ELR (cell line): ENCODE measurements at regions not wholly inside any gene's neighbourhood (a gene's known extent, or its start where the extent isn't known, plus 50 kb on each side); places are given as distances from the start of the nearest gene placed in this dataset.
A peak's percentile ranks its signal among the peaks of the same experiment; 100 is the strongest.

Source experiments
- DNase-seq: peaks from one replicate; pipeline ENCODE4 v3.0.0-alpha.2; 2015; ENCODE audit warnings: low read depth

GRCh38 chr7:25557379-25557917 lies 329.2 kb upstream of the NPVF start:
- DNase-seq: no peak

- no peak for DNase-seq
Observed at GRCh38 chr7:25557930-25558329, 329.6 kb upstream of the NPVF start.

GRCh38 chr7:25558605-25559004 lies 330.3 kb upstream of the NPVF start:
- DNase-seq: no peak

- no peak for DNase-seq
Observed at GRCh38 chr7:25559581-25560367, 331.5 kb upstream of the NPVF start.

GRCh38 chr7:25562673-25563182 lies 334.4 kb upstream of the NPVF start:
- DNase-seq: no peak

- DNase-seq: no peak
Observed at GRCh38 chr7:25565002-25565401, 336.7 kb upstream of the NPVF start.

GRCh38 chr7:25565949-25566348 lies 337.7 kb upstream of the NPVF start:
- peak; percentile 70 for DNase-seq

GRCh38 chr7:25567430-25567829 lies 339.1 kb upstream of the NPVF start:
- DNase-seq: peak; percentile 2

GRCh38 chr7:25569765-25570164 lies 341.5 kb upstream of the NPVF start:
- DNase-seq: no peak

GRCh38 chr7:25572423-25572822 lies 344.1 kb upstream of the NPVF start:
- no peak for DNase-seq

- DNase-seq: no peak
Observed at GRCh38 chr7:25574828-25575227, 346.5 kb upstream of the NPVF start.

- no peak for DNase-seq
Observed at GRCh38 chr7:25575634-25576033, 347.3 kb upstream of the NPVF start.

GRCh38 chr7:25578991-25579777 lies 350.9 kb upstream of the NPVF start:
- DNase-seq: no peak

GRCh38 chr7:25579778-25580075 lies 351.4 kb upstream of the NPVF start:
- no peak for DNase-seq

- no peak for DNase-seq
Observed at GRCh38 chr7:25580141-25580540, 351.9 kb upstream of the NPVF start.

GRCh38 chr7:25583621-25584020 lies 355.3 kb upstream of the NPVF start:
- no peak for DNase-seq

- DNase-seq: no peak
Observed at GRCh38 chr7:25584112-25584938, 356.0 kb upstream of the NPVF start.

GRCh38 chr7:25586513-25586912 lies 358.2 kb upstream of the NPVF start:
- DNase-seq: no peak

GRCh38 chr7:25594122-25594521 lies 365.8 kb upstream of the NPVF start:
- DNase-seq: no peak

- DNase-seq: no peak
Observed at GRCh38 chr7:25594728-25595127, 366.4 kb upstream of the NPVF start.

- no peak for DNase-seq
Observed at GRCh38 chr7:25595996-25596395, 367.7 kb upstream of the NPVF start.

GRCh38 chr7:25596443-25596842 lies 368.2 kb upstream of the NPVF start:
- no peak for DNase-seq
